GM10266 (cell line): ENCODE measurements at regions not wholly inside any gene's neighbourhood (a gene's known extent, or its start where the extent isn't known, plus 50 kb on each side); places are given as distances from the start of the nearest gene placed in this dataset.

Source experiments
- DNase-seq: peaks from one replicate; pipeline ENCODE4 v3.0.0; 2012; ENCODE audit errors: extremely low spot score
- TF ChIP-seq, protein P1 (sequence below): IDR thresholded peaks from 2 replicates; pipeline ENCODE4 v1.5.1; 2012; ENCODE audit warnings: mild to moderate bottlenecking, low read depth; ENCODE audit not compliant: control insufficient read depth, insufficient read depth; ENCODE audit errors: missing control alignments

DNA sequence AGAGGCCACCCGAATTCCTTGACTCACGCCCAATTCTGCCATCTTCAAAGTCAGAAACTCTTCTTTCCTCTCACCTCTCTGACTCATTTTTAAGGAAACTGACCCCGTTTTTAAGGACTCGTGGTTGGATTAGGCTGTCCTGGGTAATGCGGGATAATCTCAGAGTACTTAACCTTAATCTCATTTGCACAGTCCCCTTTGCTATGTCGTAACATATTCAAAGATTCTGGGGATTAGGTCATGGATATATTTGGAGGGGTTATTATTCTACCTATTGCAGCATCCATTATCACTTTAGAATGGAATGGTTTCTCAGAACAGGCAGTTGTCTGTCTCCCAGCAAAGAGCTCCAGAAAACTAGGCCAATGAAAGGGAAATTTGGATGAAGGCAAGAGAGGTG lies 80.8 kb upstream of the IL12B start:
- DNase-seq = no peak
- TF ChIP-seq, protein P1, sequence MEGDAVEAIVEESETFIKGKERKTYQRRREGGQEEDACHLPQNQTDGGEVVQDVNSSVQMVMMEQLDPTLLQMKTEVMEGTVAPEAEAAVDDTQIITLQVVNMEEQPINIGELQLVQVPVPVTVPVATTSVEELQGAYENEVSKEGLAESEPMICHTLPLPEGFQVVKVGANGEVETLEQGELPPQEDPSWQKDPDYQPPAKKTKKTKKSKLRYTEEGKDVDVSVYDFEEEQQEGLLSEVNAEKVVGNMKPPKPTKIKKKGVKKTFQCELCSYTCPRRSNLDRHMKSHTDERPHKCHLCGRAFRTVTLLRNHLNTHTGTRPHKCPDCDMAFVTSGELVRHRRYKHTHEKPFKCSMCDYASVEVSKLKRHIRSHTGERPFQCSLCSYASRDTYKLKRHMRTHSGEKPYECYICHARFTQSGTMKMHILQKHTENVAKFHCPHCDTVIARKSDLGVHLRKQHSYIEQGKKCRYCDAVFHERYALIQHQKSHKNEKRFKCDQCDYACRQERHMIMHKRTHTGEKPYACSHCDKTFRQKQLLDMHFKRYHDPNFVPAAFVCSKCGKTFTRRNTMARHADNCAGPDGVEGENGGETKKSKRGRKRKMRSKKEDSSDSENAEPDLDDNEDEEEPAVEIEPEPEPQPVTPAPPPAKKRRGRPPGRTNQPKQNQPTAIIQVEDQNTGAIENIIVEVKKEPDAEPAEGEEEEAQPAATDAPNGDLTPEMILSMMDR = no peak

DNA sequence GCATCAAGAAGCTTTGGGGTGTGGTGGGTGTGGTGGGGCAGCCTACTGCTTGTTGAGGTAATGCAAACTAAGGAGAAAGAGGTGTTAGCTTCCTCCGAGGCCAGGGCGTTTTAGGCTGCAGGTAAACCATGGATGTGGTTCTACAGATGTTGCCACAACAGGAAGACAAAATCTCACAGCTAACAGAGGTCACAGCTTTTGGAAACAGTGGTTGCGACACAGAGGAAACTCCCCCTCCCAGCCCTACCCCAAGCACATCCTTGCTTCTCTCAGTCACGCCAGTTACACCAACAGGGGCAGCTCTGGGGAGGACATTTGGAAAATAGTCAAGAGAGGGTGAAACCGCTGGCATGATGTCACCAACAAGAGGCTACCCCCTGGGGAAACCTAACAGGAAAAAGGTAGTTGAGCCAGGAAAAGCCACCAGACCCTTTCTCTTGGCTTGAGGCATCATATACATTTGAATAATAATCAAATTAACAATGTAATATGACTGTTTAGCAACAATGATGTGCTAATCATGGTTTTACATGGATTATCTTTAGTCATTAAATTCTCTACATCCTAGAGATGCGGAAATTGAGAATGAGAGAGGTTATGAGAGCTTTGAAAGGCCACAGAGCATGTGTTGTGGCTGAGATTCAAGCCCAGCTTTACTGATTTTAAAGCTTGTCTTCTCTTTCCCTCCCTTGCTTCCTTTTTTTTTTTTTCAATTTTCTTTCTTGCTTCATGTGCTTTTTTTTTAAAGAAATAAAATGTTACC lies 82.2 kb upstream of the IL12B start:
- TF ChIP-seq, protein P1 = no peak
- no peak for DNase-seq

DNA sequence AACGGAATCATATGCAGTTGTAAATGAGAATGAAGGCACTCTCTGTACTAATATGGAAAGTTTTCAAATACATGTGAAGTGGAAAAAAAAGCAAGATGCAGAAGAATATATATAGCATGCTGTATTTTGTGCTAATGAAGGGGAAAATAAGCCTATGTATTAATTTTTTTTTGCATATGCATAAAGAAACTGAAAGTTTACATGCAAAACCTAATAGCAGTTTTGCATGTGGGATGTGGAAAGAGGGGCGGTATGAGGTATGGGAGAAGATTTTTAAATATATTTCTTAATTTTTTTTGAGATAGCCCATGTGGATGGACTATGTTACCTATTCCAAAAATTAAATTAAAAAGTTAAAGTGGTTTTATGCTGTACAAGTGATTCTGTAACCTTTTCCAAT lies 83.7 kb upstream of the IL12B start:
- no peak for DNase-seq
- TF ChIP-seq, protein P1 = no peak

DNA sequence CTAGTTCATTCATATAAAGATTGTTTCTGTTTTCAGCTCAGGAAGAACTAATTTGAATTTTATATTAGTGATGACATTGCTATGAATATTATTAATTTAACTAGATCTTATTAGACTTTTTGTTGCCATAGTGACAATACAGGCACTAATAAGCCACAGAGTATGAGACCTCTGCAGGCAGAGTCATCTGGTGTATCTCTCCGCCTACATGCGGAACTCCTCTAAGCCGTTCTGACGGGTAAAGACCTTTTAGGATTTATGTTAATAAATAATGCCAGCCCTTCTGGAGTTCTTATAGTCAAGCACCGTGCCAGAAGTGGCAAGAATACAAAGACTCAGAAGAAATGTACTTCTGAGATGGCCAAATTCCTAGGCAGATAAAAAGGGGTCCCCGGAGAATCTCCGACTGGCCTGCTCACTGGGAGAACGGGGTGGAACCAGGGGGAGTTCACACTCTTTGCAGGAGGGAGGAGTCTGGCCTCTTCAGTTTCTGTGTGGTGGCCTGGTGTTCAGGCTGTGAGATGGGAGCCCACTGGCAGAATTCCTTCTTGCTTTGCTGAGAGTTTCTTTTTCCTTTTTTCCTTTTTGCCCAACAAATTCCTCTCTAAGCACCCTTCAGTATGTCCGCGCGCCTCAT lies 85.1 kb upstream of the IL12B start:
- TF ChIP-seq, protein P1 = no peak
- DNase-seq = no peak

DNA sequence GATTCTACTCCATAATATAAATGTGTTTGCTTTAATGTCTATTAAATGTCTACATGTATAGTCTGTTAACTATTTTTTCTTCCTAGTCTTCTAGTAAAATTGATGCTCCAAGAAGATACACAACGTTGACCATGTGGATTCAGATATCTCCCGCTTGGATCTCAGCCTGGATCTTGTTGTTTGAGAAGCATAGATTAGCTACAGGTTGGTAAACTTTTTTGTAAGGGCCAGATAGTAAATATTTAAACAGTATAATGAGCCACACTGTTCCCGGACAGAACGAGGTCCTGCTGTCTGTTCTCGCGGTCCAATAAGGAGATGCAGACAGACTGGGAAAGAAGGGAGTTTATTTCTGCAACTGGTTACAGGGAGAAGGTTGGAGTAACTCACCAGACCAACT lies 86.2 kb upstream of the IL12B start:
- TF ChIP-seq, protein P1 = no peak
- no peak for DNase-seq

DNA sequence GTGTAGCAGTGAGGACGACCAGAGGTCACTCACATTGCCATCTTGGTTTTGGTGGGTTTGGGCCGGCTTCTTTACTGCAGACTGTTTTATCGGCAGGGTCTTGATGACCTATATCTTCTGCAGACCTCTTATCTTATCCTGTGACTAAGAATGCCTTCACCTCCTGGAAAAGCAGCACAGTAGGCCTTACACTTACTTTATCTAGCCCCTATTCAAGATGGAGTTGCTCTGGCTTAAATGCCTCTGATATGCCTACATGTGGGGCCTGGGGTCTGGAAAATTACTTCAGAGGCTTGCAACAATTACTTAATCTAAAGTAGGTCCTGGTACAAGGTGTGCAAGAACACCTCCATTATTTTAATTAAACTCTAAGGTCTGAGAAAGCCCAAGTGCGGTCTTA lies 86.9 kb upstream of the IL12B start:
- TF ChIP-seq, protein P1 = no peak
- no peak for DNase-seq

DNA sequence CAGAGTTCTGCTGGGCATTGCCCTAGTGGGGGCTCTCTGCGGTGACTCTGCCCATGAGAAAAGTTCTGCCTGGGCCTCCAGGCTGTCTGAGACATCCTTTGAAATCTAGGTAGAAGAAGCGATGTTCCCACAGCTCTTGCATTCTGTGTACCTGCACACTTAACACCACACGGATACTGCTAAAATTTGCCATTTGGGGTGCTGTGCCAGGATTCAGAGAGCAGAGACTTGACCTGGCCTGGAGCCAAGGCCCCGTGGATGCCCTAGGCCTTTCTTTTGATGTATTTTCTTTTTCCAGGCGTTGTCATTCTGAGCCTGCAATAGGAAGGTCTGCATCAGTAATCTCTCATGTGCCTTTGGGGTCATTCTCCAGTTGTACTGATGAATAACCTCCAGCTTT lies 89.3 kb upstream of the IL12B start:
- TF ChIP-seq, protein P1 = no peak

More for the DNA sequence above, 89.3 kb upstream of the IL12B start:
- no peak for DNase-seq
